ENCODE measurements at regions not wholly inside any gene's neighbourhood (a gene's known extent, or its start where the extent isn't known, plus 50 kb on each side); places are given as distances from the start of the nearest gene placed in this dataset.
"Not testable (repeated sequence)": the region's sequence is repeated elsewhere in the genome, so short reads cannot be mapped to it uniquely, and the experiment has no call there.

GRCh38 chr4:43651991-43652390 is 759.5 kb downstream of the GRXCR1 start:
- no peak overlapping the region for H3K4me3 ChIP-seq (ENCODE audit: low read length)
- DNase-seq (ENCODE audit: low read depth), result no peak
- TF ChIP-seq CTCF (conservative IDR thresholded peaks at IDR 0.05; ENCODE audit: low read length), result no peak

GRCh38 chr4:43659547-43659946 is 767.0 kb downstream of the GRXCR1 start:
- not testable (repeated sequence) for H3K4me3 ChIP-seq (ENCODE audit: low read length); DNase-seq (ENCODE audit: low read depth)

GRCh38 chr4:43672265-43672885 is 776.2 kb downstream of the KCTD8 start:
- H3K4me3 ChIP-seq (ENCODE audit: low read length); DNase-seq (ENCODE audit: low read depth): not testable (repeated sequence)

- TF ChIP-seq CTCF (conservative IDR thresholded peaks at IDR 0.05; ENCODE audit: low read length), result no peak
- no peak overlapping the region for H3K4me3 ChIP-seq (ENCODE audit: low read length)
- no peak for DNase-seq (ENCODE audit: low read depth)
Observed at GRCh38 chr4:43680421-43680820, 768.2 kb downstream of the KCTD8 start.

- no peak for DNase-seq (ENCODE audit: low read depth)
- TF ChIP-seq CTCF (conservative IDR thresholded peaks at IDR 0.05; ENCODE audit: low read length), result no peak
- no peak overlapping the region for H3K4me3 ChIP-seq (ENCODE audit: low read length)
Observed at GRCh38 chr4:43682551-43682950, 766.1 kb downstream of the KCTD8 start.

- no peak for DNase-seq (ENCODE audit: low read depth)
- TF ChIP-seq CTCF (conservative IDR thresholded peaks at IDR 0.05; ENCODE audit: low read length), result no peak
- H3K4me3 ChIP-seq (ENCODE audit: low read length), result no peak overlapping the region
Observed at GRCh38 chr4:43690116-43690515, 758.5 kb downstream of the KCTD8 start.

- TF ChIP-seq CTCF (conservative IDR thresholded peaks at IDR 0.05; ENCODE audit: low read length), result no peak
- no peak for DNase-seq (ENCODE audit: low read depth)
Observed at GRCh38 chr4:43693876-43694275, 754.7 kb downstream of the KCTD8 start.

GRCh38 chr4:43709443-43709842 is 739.2 kb downstream of the KCTD8 start:
- no peak for DNase-seq (ENCODE audit: low read depth)
- TF ChIP-seq CTCF (conservative IDR thresholded peaks at IDR 0.05; ENCODE audit: low read length), result no peak

More at GRCh38 chr4:43693876-43694275, 754.7 kb downstream of the KCTD8 start:
- H3K4me3 ChIP-seq (ENCODE audit: low read length), result no peak overlapping the region

More at GRCh38 chr4:43709443-43709842, 739.2 kb downstream of the KCTD8 start:
- no peak overlapping the region for H3K4me3 ChIP-seq (ENCODE audit: low read length)

All from AG10803 (cell line).